ENCODE measurements at regions not wholly inside any gene's neighbourhood (a gene's known extent, or its start where the extent isn't known, plus 50 kb on each side); places are given as distances from the start of the nearest gene placed in this dataset.

- TF ChIP-seq CTCF (IDR thresholded peaks at IDR 0.05) (no peak), POLR2A (IDR thresholded peaks at IDR 0.05) (no peak)
Measured at GRCh38 chr1:87981386-87981785, 652.7 kb downstream of the LMO4 start.

All from testis (tissue), 2 donors.